Tibial nerve (tissue), 4 donors: ENCODE measurements at regions not wholly inside any gene's neighbourhood (a gene's known extent, or its start where the extent isn't known, plus 50 kb on each side); places are given as distances from the start of the nearest gene placed in this dataset.

Experiments
- DNase-seq, 2 donors: peaks; one replicate each; pipeline ENCODE4 v3.0.0-alpha.2; 2019; ENCODE audit warnings: low spot score in 2 of 2
- H3K27ac ChIP-seq, 4 donors: fragments of 200-600 bp; sonication (generic) in 3 of 4; one replicate each; pipeline ENCODE4 v1.5.1; 2017 to 2019; ENCODE audit warnings: mild to moderate bottlenecking in 1 of 4
- H3K27me3 ChIP-seq, 2 donors: fragments of 200-600 bp; sonication (generic) in 1 of 2; one replicate each; pipeline versions ENCODE4 v1.5.1 to v1.6.0; 2017 to 2019
- H3K36me3 ChIP-seq, 3 donors: fragments of 200-600 bp; sonication (generic); one replicate each; pipeline ENCODE4 v1.5.1; 2018 to 2019
- H3K4me1 ChIP-seq, 4 donors: fragments of 200-600 bp; sonication (generic) in 3 of 4; one replicate each; pipeline ENCODE4 v1.5.1; 2017 to 2019
- H3K4me3 ChIP-seq, 4 donors: fragments of 200-600 bp; sonication (generic) in 3 of 4; one replicate each; pipeline ENCODE4 v1.5.1; 2017 to 2019; ENCODE audit warnings: mild to moderate bottlenecking in 1 of 4, moderate library complexity in 1 of 4
- H3K9me3 ChIP-seq, 4 donors: fragments of 200-600 bp; sonication (generic) in 3 of 4; one replicate each; pipeline ENCODE4 v1.5.1; 2017 to 2019
- CTCF ChIP-seq, 5 experiments: fragments of 200-600 bp in 3 of 5; fragments of 450-650 bp in 2 of 5; sonication (generic) in 3 of 5; IDR thresholded peaks; one replicate each; pipeline ENCODE4 v1.5.1; 2016 to 2019; ENCODE audit warnings: antibody characterized with exemption in 5 of 5, mild to moderate bottlenecking in 3 of 5, moderate library complexity in 2 of 5
- EP300 ChIP-seq, 2 donors: sonication (generic); formaldehyde crosslinking; IDR thresholded peaks; one replicate each; pipeline ENCODE4 v1.6.1; 2017; ENCODE audit warnings: antibody characterized with exemption in 2 of 2, mild to moderate bottlenecking in 1 of 2
- POLR2A ChIP-seq, 2 donors: fragments of 450-650 bp; IDR thresholded peaks; one replicate each; pipeline ENCODE4 v1.6.1; 2017; ENCODE audit warnings: antibody characterized with exemption in 2 of 2, mild to moderate bottlenecking in 2 of 2, moderate library complexity in 2 of 2
- WGBS, 2 donors: methylation state at CpG; one replicate each; pipeline ENCODE4 v1.1.5; 2018; 5-methylcytosine and 5-hydroxymethylcytosine counted together

GRCh38 chr10:45235798-45236220 is 79.6 kb downstream of the OR13A1 start:
- Histone ChIP-seq H3K36me3 (no peaks in the 10 kb centered on the region), H3K9me3 (no peaks in the 10 kb centered on the region), H3K27ac (no peak overlapping the region), H3K4me1 (peaks cover 0 to 8% (median 2%) of the 10 kb centered on the region in 4 donors), H3K27me3 (peaks cover 0 to 6% of the 10 kb centered on the region in 2 donors), H3K4me3 (no peak overlapping the region)
- DNase-seq: no peak
- TF ChIP-seq EP300 (IDR thresholded peaks at IDR 0.05): no peak
- no peak for TF ChIP-seq CTCF (IDR thresholded peaks at IDR 0.05)
- no peak for TF ChIP-seq POLR2A (IDR thresholded peaks at IDR 0.05)
- 46 to 64% methylated on average over 7 of the region's 7 CpGs for WGBS, 2 donors

- H3K36me3 ChIP-seq: no peaks in the 10 kb centered on the region
- DNase-seq: no peak
- TF ChIP-seq CTCF (IDR thresholded peaks at IDR 0.05) (no peak), POLR2A (IDR thresholded peaks at IDR 0.05) (no peak), EP300 (IDR thresholded peaks at IDR 0.05) (no peak)
- H3K4me3 ChIP-seq: no peak overlapping the region
- no peaks in the 10 kb centered on the region for H3K27me3 ChIP-seq
- H3K4me1 ChIP-seq: peaks cover 0 to 8% (median 2%) of the 10 kb centered on the region in 4 donors
- no peaks in the 10 kb centered on the region for H3K9me3 ChIP-seq
- H3K27ac ChIP-seq: no peak overlapping the region
- WGBS, 2 donors: 66 to 70% methylated on average over 5 of the region's 5 CpGs
Measured at GRCh38 chr10:45238896-45239295, 76.5 kb downstream of the OR13A1 start.

GRCh38 chr10:45239642-45240041 is 75.8 kb downstream of the OR13A1 start:
- Histone ChIP-seq H3K36me3 (no peaks in the 10 kb centered on the region), H3K9me3 (no peaks in the 10 kb centered on the region), H3K4me3 (no peak overlapping the region), H3K4me1 (peaks cover 0 to 8% (median 2%) of the 10 kb centered on the region in 4 donors), H3K27me3 (no peaks in the 10 kb centered on the region), H3K27ac (no peak overlapping the region)
- TF ChIP-seq CTCF (IDR thresholded peaks at IDR 0.05): no peak
- no peak for TF ChIP-seq EP300 (IDR thresholded peaks at IDR 0.05)
- no peak for TF ChIP-seq POLR2A (IDR thresholded peaks at IDR 0.05)
- 60 to 66% methylated on average over 11 of the region's 11 CpGs for WGBS, 2 donors
- no peak for DNase-seq

GRCh38 chr10:45241865-45242520 is 73.4 kb downstream of the OR13A1 start:
- TF ChIP-seq EP300 (IDR thresholded peaks at IDR 0.05) (no peak), POLR2A (IDR thresholded peaks at IDR 0.05) (no peak), CTCF (IDR thresholded peaks at IDR 0.05) (no peak)
- WGBS, 2 donors: 51 to 54% methylated on average over 9 of the region's 9 CpGs
- H3K4me3 ChIP-seq: no peak overlapping the region
- DNase-seq: no peak
- no peaks in the 10 kb centered on the region for H3K27me3 ChIP-seq
- H3K27ac ChIP-seq: no peak overlapping the region
- no peaks in the 10 kb centered on the region for H3K4me1 ChIP-seq
- H3K36me3 ChIP-seq: no peaks in the 10 kb centered on the region
- H3K9me3 ChIP-seq: no peaks in the 10 kb centered on the region

GRCh38 chr10:45243261-45243660 is 72.1 kb downstream of the OR13A1 start:
- H3K4me3 ChIP-seq: no peak overlapping the region
- H3K36me3 ChIP-seq: no peaks in the 10 kb centered on the region
- no peak for DNase-seq
- no peaks in the 10 kb centered on the region for H3K4me1 ChIP-seq
- 60 to 71% methylated on average over 2 of the region's 2 CpGs for WGBS, 2 donors
- no peaks in the 10 kb centered on the region for H3K9me3 ChIP-seq
- TF ChIP-seq CTCF (IDR thresholded peaks at IDR 0.05) (no peak), EP300 (IDR thresholded peaks at IDR 0.05) (no peak), POLR2A (IDR thresholded peaks at IDR 0.05) (no peak)
- no peak overlapping the region for H3K27ac ChIP-seq
- H3K27me3 ChIP-seq: no peaks in the 10 kb centered on the region
